B cell (primary cell): ENCODE measurements at regions not wholly inside any gene's neighbourhood (a gene's known extent, or its start where the extent isn't known, plus 50 kb on each side); places are given as distances from the start of the nearest gene placed in this dataset.

Experiments
- ATAC-seq: fragments of 200-7000 bp; cut with Tn5 transposase; one replicate; pipeline ENCODE4 v1.10.0; 2021; ENCODE audit warnings: low read depth, mild to moderate bottlenecking, moderate number of reproducible peaks, moderate library complexity
- CTCF ChIA-PET: fragments of 350-600 bp; sonication (Branson Sonifier 250); formaldehyde crosslinking; loops from one replicate; lab custom pipeline; 2021; ENCODE audit warnings: antibody characterized with exemption, inconsistent platforms; lab: Charles Lee
- POLR2A ChIA-PET: fragments of 350-600 bp; sonication (Branson Sonifier 250); formaldehyde crosslinking; loops from one replicate; lab custom pipeline; 2021; ENCODE audit warnings: antibody characterized with exemption; lab: Charles Lee
- DNase-seq: peaks from one replicate; pipeline ENCODE4 v3.0.0; 2013
- H2AFZ ChIP-seq: 2 replicates; pipeline ENCODE4 v1.6.1; 2012; ENCODE audit warnings: mild to moderate bottlenecking, low read depth, low read length; ENCODE audit not compliant: insufficient read depth, poor library complexity, severe bottlenecking
- H3K27ac ChIP-seq, 2 donors: 1 replicate in 1 of 2; 2 replicates in 1 of 2; pipeline ENCODE4 v1.5.1; 2012 to 2013; ENCODE audit warnings: low read length in 2 of 2, mild to moderate bottlenecking in 2 of 2, moderate library complexity in 1 of 2
- H3K27me3 ChIP-seq, 4 experiments: fragments of 200-600 bp in 1 of 4; sonication (generic) in 1 of 4; replicated peaks in 1 of 4; 1 replicate in 2 of 4; 2 replicates in 2 of 4; pipeline versions ENCODE4 v1.6.1 to v1.7.0; 2013 to 2016; ENCODE audit warnings: low read length in 3 of 4, mild to moderate bottlenecking in 2 of 4, mixed read lengths in 1 of 4, moderate library complexity in 1 of 4; ENCODE audit not compliant: insufficient read depth in 4 of 4, control insufficient read depth in 3 of 4; ENCODE audit errors: control extremely low read depth in 1 of 4
- H3K36me3 ChIP-seq, 2 experiments: replicated peaks in 1 of 2; 1 replicate in 1 of 2; 2 replicates in 1 of 2; pipeline versions ENCODE4 v1.6.1 to v1.7.1; 2013; ENCODE audit warnings: low read length in 1 of 2; ENCODE audit not compliant: insufficient read depth in 2 of 2, control insufficient read depth in 1 of 2; ENCODE audit errors: control extremely low read depth in 1 of 2, extremely low read depth in 1 of 2
- H3K4me1 ChIP-seq, 2 donors: fragments of 200-600 bp in 1 of 2; sonication (generic) in 1 of 2; 1 replicate in 1 of 2; 2 replicates in 1 of 2; pipeline versions ENCODE4 v1.5.1 to v1.6.1; 2013 to 2017; ENCODE audit warnings: low read length in 2 of 2; ENCODE audit not compliant: control insufficient read depth in 2 of 2, insufficient read depth in 2 of 2
- H3K4me2 ChIP-seq: replicated peaks from 2 replicates; pipeline ENCODE3; 2012; ENCODE audit warnings: mild to moderate bottlenecking, low read depth, low read length; ENCODE audit not compliant: poor library complexity, severe bottlenecking
- H3K4me3 ChIP-seq, 5 experiments: fragments of 200-600 bp in 1 of 5; sonication (generic) in 1 of 5; 1 replicate in 3 of 5; 2 replicates in 2 of 5; pipeline versions ENCODE4 v1.5.1 to v1.7.0; 2011 to 2016; ENCODE audit warnings: low read length in 4 of 5, mild to moderate bottlenecking in 4 of 5, low read depth in 2 of 5, control low read depth in 1 of 5, moderate library complexity in 1 of 5; ENCODE audit not compliant: insufficient read depth in 1 of 5; ENCODE audit errors: control extremely low read depth in 1 of 5, extremely low read depth in 1 of 5
- H3K79me2 ChIP-seq: fragments of 200-600 bp; sonication (generic); one replicate; pipeline ENCODE4 v1.6.0; 2016; ENCODE audit warnings: low read length; ENCODE audit not compliant: control insufficient read depth, insufficient read depth
- H3K9ac ChIP-seq: fragments of 200-600 bp; sonication (generic); 2 replicates; pipeline ENCODE4 v1.6.1; 2017; ENCODE audit warnings: mild to moderate bottlenecking, low read length, moderate library complexity
- H3K9me3 ChIP-seq, 3 donors: one replicate each; pipeline versions ENCODE4 v1.6.1 to v1.7.1; 2013; ENCODE audit warnings: low read length in 2 of 3; ENCODE audit not compliant: control insufficient read depth in 2 of 3, insufficient read depth in 1 of 3; ENCODE audit errors: control extremely low read depth in 1 of 3
- H4K20me1 ChIP-seq: 2 replicates; pipeline ENCODE4 v1.6.0; 2012; ENCODE audit warnings: mild to moderate bottlenecking, low read length; ENCODE audit not compliant: insufficient read depth, control insufficient read depth, poor library complexity, severe bottlenecking
- H3K27ac Mint-ChIP-seq: one replicate; pipeline ENCODE4 v1.8.0; 2021; ENCODE audit warnings: mixed read lengths
- H3K27me3 Mint-ChIP-seq: one replicate; pipeline ENCODE4 v1.8.0; 2021; ENCODE audit warnings: mixed read lengths
- H3K4me1 Mint-ChIP-seq: one replicate; pipeline ENCODE4 v1.8.0; 2021; ENCODE audit warnings: mixed read lengths
- H3K4me3 Mint-ChIP-seq: one replicate; pipeline ENCODE4 v1.8.0; 2021; ENCODE audit warnings: mixed read lengths
- H3K9me3 Mint-ChIP-seq: one replicate; pipeline ENCODE4 v1.8.0; 2022; ENCODE audit warnings: mixed read lengths; ENCODE audit not compliant: insufficient read depth
- EZH2 ChIP-seq: IDR thresholded peaks from 2 replicates; pipeline ENCODE4 v1.6.1; 2012; ENCODE audit warnings: borderline replicate concordance, low read depth, mild to moderate bottlenecking, moderate library complexity, low read length; ENCODE audit not compliant: insufficient read depth, poor library complexity, severe bottlenecking
- WGBS: methylation state at CpG from one replicate; pipeline ENCODE4 v1.1.5; 2013; ENCODE audit warnings: missing lambda C conversion rate; ENCODE audit not compliant: insufficient coverage; 5-methylcytosine and 5-hydroxymethylcytosine counted together
- intact Hi-C: fragments of 100-400 bp; cut with micrococcal nuclease; formaldehyde crosslinking; loops from one replicate; pipeline ENCODE4 v1.10.0; 2022
- TF ChIP-seq, protein P1 (sequence below): fragments of 200-600 bp; IDR thresholded peaks from one replicate; pipeline ENCODE4 v1.8.0; 2022; ENCODE audit warnings: antibody characterized with exemption, mild to moderate bottlenecking

DNA sequence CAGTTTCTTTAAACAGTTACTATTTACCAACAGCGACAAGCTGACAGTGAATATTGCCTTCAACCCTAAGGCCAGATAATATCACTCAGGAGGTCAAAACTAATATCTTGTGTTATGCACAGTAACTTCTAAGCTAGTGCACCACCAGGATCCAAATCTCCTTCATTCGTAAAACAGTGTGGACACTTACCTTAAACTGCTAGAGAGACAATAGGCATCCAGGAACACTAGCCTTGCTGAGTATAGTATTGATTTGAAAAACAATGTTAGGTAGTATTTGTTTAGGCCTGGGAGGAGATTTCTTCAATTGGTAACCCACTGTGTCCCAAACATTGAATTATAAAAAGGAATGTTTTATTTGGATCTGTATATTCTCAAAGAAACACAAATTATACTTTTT, 707.9 kb upstream of the UBE2E2 start:
- ATAC-seq (no peak), DNase-seq (no peak)
- H3K36me3 ChIP-seq = no peaks in the 10 kb centered on the region
- no peak overlapping the region for H3K4me2 ChIP-seq
- intact Hi-C loops = no loop called here
- no peaks in the 10 kb centered on the region for H4K20me1 ChIP-seq
- no peak overlapping the region for H2AFZ ChIP-seq
- Mint-ChIP-seq H3K4me1 (no peaks in the 10 kb centered on the region), H3K4me3 (no peak overlapping the region), H3K9me3 (no peaks in the 10 kb centered on the region), H3K27ac (no peak overlapping the region), H3K27me3 (no peaks in the 10 kb centered on the region)
- no peak overlapping the region for H3K27ac ChIP-seq
- H3K4me3 ChIP-seq = no peak overlapping the region
- H3K4me1 ChIP-seq = no peaks in the 10 kb centered on the region
- no peak overlapping the region for H3K9ac ChIP-seq
- H3K9me3 ChIP-seq = peaks cover 0 to 2% (median 0%) of the 10 kb centered on the region in 3 donors
- ChIA-PET POLR2A (no interaction called here), CTCF (no interaction called here)
- H3K79me2 ChIP-seq = no peaks in the 10 kb centered on the region
- no peak for TF ChIP-seq EZH2
- TF ChIP-seq, protein P1, sequence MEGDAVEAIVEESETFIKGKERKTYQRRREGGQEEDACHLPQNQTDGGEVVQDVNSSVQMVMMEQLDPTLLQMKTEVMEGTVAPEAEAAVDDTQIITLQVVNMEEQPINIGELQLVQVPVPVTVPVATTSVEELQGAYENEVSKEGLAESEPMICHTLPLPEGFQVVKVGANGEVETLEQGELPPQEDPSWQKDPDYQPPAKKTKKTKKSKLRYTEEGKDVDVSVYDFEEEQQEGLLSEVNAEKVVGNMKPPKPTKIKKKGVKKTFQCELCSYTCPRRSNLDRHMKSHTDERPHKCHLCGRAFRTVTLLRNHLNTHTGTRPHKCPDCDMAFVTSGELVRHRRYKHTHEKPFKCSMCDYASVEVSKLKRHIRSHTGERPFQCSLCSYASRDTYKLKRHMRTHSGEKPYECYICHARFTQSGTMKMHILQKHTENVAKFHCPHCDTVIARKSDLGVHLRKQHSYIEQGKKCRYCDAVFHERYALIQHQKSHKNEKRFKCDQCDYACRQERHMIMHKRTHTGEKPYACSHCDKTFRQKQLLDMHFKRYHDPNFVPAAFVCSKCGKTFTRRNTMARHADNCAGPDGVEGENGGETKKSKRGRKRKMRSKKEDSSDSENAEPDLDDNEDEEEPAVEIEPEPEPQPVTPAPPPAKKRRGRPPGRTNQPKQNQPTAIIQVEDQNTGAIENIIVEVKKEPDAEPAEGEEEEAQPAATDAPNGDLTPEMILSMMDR = no peak
- WGBS = no CpG with 5 or more reads among the region's 2 CpGs
- no peaks in the 10 kb centered on the region for H3K27me3 ChIP-seq

DNA sequence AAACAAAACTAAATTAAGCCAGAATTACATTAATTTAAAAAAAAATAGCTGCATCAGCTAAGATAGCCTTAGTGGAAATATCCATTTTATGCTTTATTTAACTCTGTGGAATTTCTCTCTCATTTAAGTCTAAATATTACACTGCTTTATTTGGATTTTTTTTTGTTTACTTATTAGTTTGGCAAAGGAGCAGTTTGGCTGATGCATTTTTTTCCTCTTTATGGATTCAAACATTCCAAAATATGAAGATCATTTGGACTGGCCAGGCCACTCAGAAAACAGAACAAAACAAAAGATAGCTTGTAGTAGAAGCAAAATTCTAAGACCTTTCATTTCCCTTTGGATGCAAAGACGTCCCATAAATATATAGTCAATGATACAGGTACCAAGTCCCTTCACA, 707.3 kb upstream of the UBE2E2 start:
- DNase-seq = no peak
- CTCF ChIA-PET = no interaction called here

More for the DNA sequence above, 707.3 kb upstream of the UBE2E2 start:
- Histone ChIP-seq H3K9me3 (peaks cover 0 to 2% (median 0%) of the 10 kb centered on the region in 3 donors), H3K4me3 (no peak overlapping the region), H3K4me1 (no peaks in the 10 kb centered on the region), H3K27me3 (no peaks in the 10 kb centered on the region), H4K20me1 (no peaks in the 10 kb centered on the region), H3K27ac (no peak overlapping the region), H3K9ac (no peak overlapping the region), H3K79me2 (no peaks in the 10 kb centered on the region), H2AFZ (no peak overlapping the region), H3K36me3 (no peaks in the 10 kb centered on the region), H3K4me2 (no peak overlapping the region)
- intact Hi-C loops = no loop called here
- Mint-ChIP-seq H3K27me3 (no peaks in the 10 kb centered on the region), H3K27ac (no peak overlapping the region), H3K9me3 (no peaks in the 10 kb centered on the region), H3K4me1 (no peaks in the 10 kb centered on the region), H3K4me3 (no peak overlapping the region)
- WGBS = 80% methylated on average over 1 of the region's 1 CpG
- ATAC-seq = no peak
- TF ChIP-seq EZH2 = no peak
- TF ChIP-seq, protein P1 = no peak
- POLR2A ChIA-PET = no interaction called here
